ENCODE measurements at regions not wholly inside any gene's neighbourhood (a gene's known extent, or its start where the extent isn't known, plus 50 kb on each side); places are given as distances from the start of the nearest gene placed in this dataset.

- 0% methylated on average over 1 of the region's 1 CpG for WGBS (ENCODE audit: low lambda C conversion rate)
- CTCF ChIA-PET (ENCODE audit: low intra/inter-chr PET ratio, low total read pairs) = no interaction called here
- no peaks in the 10 kb centered on the region for H3K27me3 ChIP-seq (ENCODE audit: control insufficient read depth in 1 of 2, insufficient read depth in 2 of 2, low read length in 2 of 2)
- BruUV-seq (replicated peaks) = no TSS peak
- H4K20me1 ChIP-seq (ENCODE audit: insufficient read depth, low read length) = no peaks in the 10 kb centered on the region
- ATAC-seq = no peak
- in situ Hi-C loops (cut with HindIII; ENCODE audit: extremely low pct_ligation_motif_present, low pct_unique_long_range_greater_than_20kb) = no loop called here
- no peak for FAIRE-seq
- TF ChIP-seq TOPORS (CRISPR knock-in tag; IDR thresholded peaks at IDR 0.05) = no peak
- peak; percentile 89 to 94 for TF ChIP-seq MAFK (conservative IDR thresholded peaks at IDR 0.05 in 1 of 2, IDR thresholded peaks at IDR 0.05 in 1 of 2; ENCODE audit: low read length in 2 of 2)
- TF ChIP-seq MAFF (IDR thresholded peaks at IDR 0.05; ENCODE audit: low read depth, low read length) = peak; percentile 91
- POLR2A ChIA-PET = no interaction called here
- no peak overlapping the region for H3K4me3 ChIP-seq (replicated peaks in 1 of 3; ENCODE audit: insufficient read depth in 1 of 3, low read depth in 2 of 3, low read length in 3 of 3)
- no peak overlapping the region for H2AFZ ChIP-seq (ENCODE audit: low read length)
- no peaks in the 10 kb centered on the region for H3K79me2 ChIP-seq (ENCODE audit: insufficient read depth, low read length)
- no peak overlapping the region for H3K9ac ChIP-seq (ENCODE audit: insufficient read depth, low read depth, low read length)
- H3K27ac ChIP-seq (ENCODE audit: extremely low read length, insufficient read depth, low read length) = no peak overlapping the region
- no peak for DNase-seq (ENCODE audit: low spot score)
- intact Hi-C loops (cut with micrococcal nuclease; ENCODE audit: unreplicated experiment) = no loop called here
- H3K36me3 ChIP-seq (replicated peaks in 1 of 2; ENCODE audit: control insufficient read depth in 1 of 2, insufficient read depth in 2 of 2, low read length in 2 of 2) = no peaks in the 10 kb centered on the region
- H3K9me3 ChIP-seq (ENCODE audit: low read length) = no peaks in the 10 kb centered on the region
- H3K4me2 ChIP-seq (ENCODE audit: low read depth, low read length) = no peak overlapping the region
- H3K4me1 ChIP-seq (ENCODE audit: insufficient read depth, low read length) = no peaks in the 10 kb centered on the region
These were observed 645.7 kb downstream of the PRR16 start for GRCh38 chr5:121109817-121110216.

DNA sequence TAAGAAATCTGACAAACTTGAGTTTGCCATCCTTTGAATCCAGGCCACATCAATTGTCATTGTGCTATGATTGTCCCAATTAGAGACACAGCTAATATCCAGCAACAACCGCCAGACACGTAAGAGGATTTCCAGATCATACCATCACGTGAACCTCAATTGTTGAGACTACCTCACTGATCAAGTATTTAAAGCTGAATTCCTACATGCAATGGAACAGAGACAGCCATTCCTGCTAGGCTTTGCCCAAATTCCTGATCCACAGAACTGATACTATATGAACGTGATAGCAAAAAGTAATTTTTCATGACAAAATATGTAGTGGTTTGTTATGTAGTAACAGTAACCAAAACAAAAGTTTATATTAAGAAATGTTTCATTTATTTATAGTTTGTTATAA lies 657.7 kb downstream of the PRR16 start:
- H3K27ac ChIP-seq (ENCODE audit: extremely low read length, insufficient read depth, low read length) = no peak overlapping the region
- no peaks in the 10 kb centered on the region for H3K36me3 ChIP-seq (replicated peaks in 1 of 2; ENCODE audit: control insufficient read depth in 1 of 2, insufficient read depth in 2 of 2, low read length in 2 of 2)
- H3K4me3 ChIP-seq (replicated peaks in 1 of 3; ENCODE audit: insufficient read depth in 1 of 3, low read depth in 2 of 3, low read length in 3 of 3) = no peak overlapping the region
- POLR2A ChIA-PET = no interaction called here
- no peak overlapping the region for H3K4me2 ChIP-seq (ENCODE audit: low read depth, low read length)
- 19% methylated on average over 4 of the region's 4 CpGs for WGBS (ENCODE audit: low lambda C conversion rate)
- no peaks in the 10 kb centered on the region for H3K27me3 ChIP-seq (ENCODE audit: control insufficient read depth in 1 of 2, insufficient read depth in 2 of 2, low read length in 2 of 2)
- no peak overlapping the region for H3K9ac ChIP-seq (ENCODE audit: insufficient read depth, low read depth, low read length)
- no peak for DNase-seq (ENCODE audit: low spot score)
- TF ChIP-seq GATA4 (IDR thresholded peaks at IDR 0.05; ENCODE audit: borderline replicate concordance, low read depth) = no peak
- TF ChIP-seq, protein P1, sequence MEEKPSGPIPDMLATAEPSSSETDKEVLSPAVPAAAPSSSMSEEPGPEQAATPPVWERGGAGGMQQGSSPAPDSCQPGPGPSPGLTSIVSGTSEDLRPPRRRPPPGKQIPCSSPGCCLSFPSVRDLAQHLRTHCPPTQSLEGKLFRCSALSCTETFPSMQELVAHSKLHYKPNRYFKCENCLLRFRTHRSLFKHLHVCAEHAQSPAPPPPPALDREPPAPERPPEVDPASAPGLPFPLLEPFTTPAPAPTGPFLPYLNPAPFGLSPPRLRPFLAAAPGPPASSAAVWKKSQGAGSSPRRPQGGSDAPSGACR (CRISPR knock-in tag; IDR thresholded peaks at IDR 0.05) = no peak
- H3K4me1 ChIP-seq (ENCODE audit: insufficient read depth, low read length) = no peaks in the 10 kb centered on the region
- in situ Hi-C loops (cut with HindIII; ENCODE audit: extremely low pct_ligation_motif_present, low pct_unique_long_range_greater_than_20kb) (no loop called here), intact Hi-C loops (cut with micrococcal nuclease; ENCODE audit: unreplicated experiment) (no loop called here)
- H3K9me3 ChIP-seq (ENCODE audit: low read length) = no peaks in the 10 kb centered on the region
- no peak overlapping the region for H2AFZ ChIP-seq (ENCODE audit: low read length)
- no TSS peak for BruUV-seq (replicated peaks)
- no peak for ATAC-seq
- no peak for FAIRE-seq
- no peaks in the 10 kb centered on the region for H3K79me2 ChIP-seq (ENCODE audit: insufficient read depth, low read length)
- CTCF ChIA-PET (ENCODE audit: low intra/inter-chr PET ratio, low total read pairs) = no interaction called here
- H4K20me1 ChIP-seq (ENCODE audit: insufficient read depth, low read length) = no peaks in the 10 kb centered on the region
